B cell (primary cell): ENCODE measurements at regions not wholly inside any gene's neighbourhood (a gene's known extent, or its start where the extent isn't known, plus 50 kb on each side); places are given as distances from the start of the nearest gene placed in this dataset.

ENCODE experiments used
- EZH2 ChIP-seq: IDR thresholded peaks from 2 replicates; pipeline ENCODE4 v1.6.1; 2012; ENCODE audit warnings: borderline replicate concordance, low read depth, mild to moderate bottlenecking, moderate library complexity, low read length; ENCODE audit not compliant: insufficient read depth, poor library complexity, severe bottlenecking
- TF ChIP-seq, protein P1 (sequence below): fragments of 200-600 bp; IDR thresholded peaks from one replicate; pipeline ENCODE4 v1.8.0; 2022; ENCODE audit warnings: antibody characterized with exemption, mild to moderate bottlenecking

- TF ChIP-seq, protein P1, sequence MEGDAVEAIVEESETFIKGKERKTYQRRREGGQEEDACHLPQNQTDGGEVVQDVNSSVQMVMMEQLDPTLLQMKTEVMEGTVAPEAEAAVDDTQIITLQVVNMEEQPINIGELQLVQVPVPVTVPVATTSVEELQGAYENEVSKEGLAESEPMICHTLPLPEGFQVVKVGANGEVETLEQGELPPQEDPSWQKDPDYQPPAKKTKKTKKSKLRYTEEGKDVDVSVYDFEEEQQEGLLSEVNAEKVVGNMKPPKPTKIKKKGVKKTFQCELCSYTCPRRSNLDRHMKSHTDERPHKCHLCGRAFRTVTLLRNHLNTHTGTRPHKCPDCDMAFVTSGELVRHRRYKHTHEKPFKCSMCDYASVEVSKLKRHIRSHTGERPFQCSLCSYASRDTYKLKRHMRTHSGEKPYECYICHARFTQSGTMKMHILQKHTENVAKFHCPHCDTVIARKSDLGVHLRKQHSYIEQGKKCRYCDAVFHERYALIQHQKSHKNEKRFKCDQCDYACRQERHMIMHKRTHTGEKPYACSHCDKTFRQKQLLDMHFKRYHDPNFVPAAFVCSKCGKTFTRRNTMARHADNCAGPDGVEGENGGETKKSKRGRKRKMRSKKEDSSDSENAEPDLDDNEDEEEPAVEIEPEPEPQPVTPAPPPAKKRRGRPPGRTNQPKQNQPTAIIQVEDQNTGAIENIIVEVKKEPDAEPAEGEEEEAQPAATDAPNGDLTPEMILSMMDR, result no peak
- TF ChIP-seq EZH2, result no peak
These were observed 127.0 kb upstream of the GDNF start for GRCh38 chr5:37966871-37967270.
